ENCODE measurements at regions not wholly inside any gene's neighbourhood (a gene's known extent, or its start where the extent isn't known, plus 50 kb on each side); places are given as distances from the start of the nearest gene placed in this dataset.

GRCh38 chr7:132045002-132045401 lies 488.6 kb upstream of the PODXL start:
- TF ChIP-seq CTCF (IDR thresholded peaks at IDR 0.05) = no peak
- no peak for TF ChIP-seq EP300 (IDR thresholded peaks at IDR 0.05)
- no peak for TF ChIP-seq POLR2A (IDR thresholded peaks at IDR 0.05)

All from gastroesophageal sphincter (tissue), 3 donors.